H1 (cell line): ENCODE measurements at regions not wholly inside any gene's neighbourhood (a gene's known extent, or its start where the extent isn't known, plus 50 kb on each side); places are given as distances from the start of the nearest gene placed in this dataset.

ENCODE experiments used
- CTCF ChIA-PET: fragments of 300-600 bp; sonication (Branson Sonifier 250); formaldehyde crosslinking; loops from one replicate; lab custom pipeline; 2021; ENCODE audit not compliant: partially characterized antibody; lab: Charles Lee
- POLR2A ChIA-PET: fragments of 300-600 bp; sonication (Branson Sonifier 250); formaldehyde crosslinking; loops from one replicate; lab custom pipeline; 2021; ENCODE audit warnings: inconsistent platforms; ENCODE audit not compliant: partially characterized antibody; lab: Charles Lee
- DNase-seq, 2 experiments: peaks; one replicate each; pipeline versions ENCODE4 v3.0.0 to v3.0.0-alpha.2; 2010 to 2022; ENCODE audit warnings: low spot score in 2 of 2, low read depth in 1 of 2, mixed read lengths in 1 of 2
- FAIRE-seq: peaks from 2 replicates; lab custom pipeline; 2011; peaks lifted over from hg19 to GRCh38; lab: Jason Lieb, UNC
- H2AFZ ChIP-seq: 2 replicates; pipeline ENCODE4 v1.8.1; 2012; ENCODE audit warnings: low read length, inconsistent platforms
- H2AK5ac ChIP-seq: 2 replicates; pipeline ENCODE4 v1.6.1; 2013; ENCODE audit warnings: low read depth, low read length
- H2BK120ac ChIP-seq: replicated peaks from 2 replicates; pipeline ENCODE3; 2013; ENCODE audit warnings: low read depth, low read length, inconsistent platforms
- H2BK12ac ChIP-seq: 2 replicates; pipeline ENCODE4 v1.6.1; 2013; ENCODE audit warnings: low read depth, low read length
- H2BK15ac ChIP-seq: 2 replicates; pipeline ENCODE4 v1.6.1; 2013; ENCODE audit warnings: low read length
- H2BK20ac ChIP-seq: 2 replicates; pipeline ENCODE4 v1.6.1; 2013; ENCODE audit warnings: low read length
- H2BK5ac ChIP-seq: 2 replicates; pipeline ENCODE4 v1.6.1; 2013; ENCODE audit warnings: low read depth, low read length
- H3K14ac ChIP-seq: 2 replicates; pipeline ENCODE4 v1.6.1; 2013; ENCODE audit warnings: inconsistent platforms; ENCODE audit not compliant: insufficient read length
- H3K18ac ChIP-seq: 2 replicates; pipeline ENCODE4 v1.6.1; 2013; ENCODE audit warnings: low read length; ENCODE audit errors: extremely low read depth
- H3K23ac ChIP-seq: 2 replicates; pipeline ENCODE4 v1.6.1; 2013; ENCODE audit warnings: inconsistent platforms; ENCODE audit not compliant: insufficient read length
- H3K23me2 ChIP-seq: 2 replicates; pipeline ENCODE4 v1.6.1; 2013; ENCODE audit warnings: low read depth, low read length
- H3K27ac ChIP-seq: 2 replicates; pipeline ENCODE4 v1.6.1; 2011; ENCODE audit warnings: low read depth, low read length, inconsistent platforms
- H3K27me3 ChIP-seq, 4 experiments: replicated peaks in 1 of 4; 1 replicate in 1 of 4; 2 replicates in 3 of 4; pipeline versions ENCODE4 v1.6.1 to v1.8.1; 2011 to 2013; ENCODE audit warnings: low read length in 3 of 4, mild to moderate bottlenecking in 3 of 4, inconsistent platforms in 2 of 4, mixed read lengths in 2 of 4, moderate library complexity in 1 of 4; ENCODE audit not compliant: control insufficient read depth in 3 of 4, insufficient read depth in 3 of 4; ENCODE audit errors: extremely low read depth in 1 of 4
- H3K36me3 ChIP-seq, 4 experiments: 2 replicates each; pipeline versions ENCODE4 v1.6.1 to v1.8.1; 2011 to 2013; ENCODE audit warnings: mild to moderate bottlenecking in 4 of 4, low read length in 3 of 4, moderate library complexity in 2 of 4, control low read depth in 1 of 4, inconsistent platforms in 1 of 4; ENCODE audit not compliant: insufficient read depth in 4 of 4, control insufficient read depth in 2 of 4
- H3K4ac ChIP-seq: replicated peaks from 2 replicates; pipeline ENCODE3; 2013; ENCODE audit warnings: low read length, low read depth, mixed read lengths, inconsistent platforms; ENCODE audit not compliant: insufficient read length
- H3K4me1 ChIP-seq, 4 experiments: replicated peaks in 1 of 4; 1 replicate in 1 of 4; 2 replicates in 3 of 4; pipeline versions ENCODE4 v1.6.1 to v1.8.1; 2011 to 2013; ENCODE audit warnings: low read length in 3 of 4, inconsistent platforms in 2 of 4, mixed read lengths in 1 of 4; ENCODE audit not compliant: insufficient read depth in 4 of 4, control insufficient read depth in 3 of 4
- H3K4me2 ChIP-seq, 2 experiments: 2 replicates each; pipeline versions ENCODE4 v1.6.1 to v1.8.1; 2011 to 2013; ENCODE audit warnings: low read depth in 2 of 2, low read length in 2 of 2, control low read depth in 1 of 2, inconsistent platforms in 1 of 2, mild to moderate bottlenecking in 1 of 2; ENCODE audit not compliant: insufficient read depth in 1 of 2
- H3K4me3 ChIP-seq, 4 experiments: fragments of 200-600, 300-600 bp in 1 of 4; sonication (generic), shearing (Covaris generic), sonication (Bioruptor Twin) in 1 of 4; 2 replicates each; pipeline versions ENCODE4 v1.5.1 to v1.8.1; 2011 to 2016; ENCODE audit warnings: low read length in 4 of 4, low read depth in 3 of 4, control low read depth in 2 of 4, inconsistent platforms in 2 of 4, mild to moderate bottlenecking in 2 of 4, mixed read lengths in 1 of 4, moderate library complexity in 1 of 4; ENCODE audit not compliant: insufficient read depth in 2 of 4; ENCODE audit errors: extremely low read depth in 1 of 4
- H3K56ac ChIP-seq: replicated peaks from 2 replicates; pipeline ENCODE3; 2013; ENCODE audit warnings: low read depth, mild to moderate bottlenecking, mixed read lengths, low read length, inconsistent platforms; ENCODE audit not compliant: insufficient read length
- H3K79me1 ChIP-seq: 2 replicates; pipeline ENCODE4 v1.6.1; 2013; ENCODE audit warnings: low read depth, low read length, control low read depth
- H3K79me2 ChIP-seq, 2 experiments: 2 replicates each; pipeline versions ENCODE4 v1.6.1 to v1.8.1; 2012 to 2013; ENCODE audit warnings: low read length in 2 of 2, mild to moderate bottlenecking in 2 of 2, inconsistent platforms in 1 of 2; ENCODE audit not compliant: insufficient read depth in 2 of 2, control insufficient read depth in 1 of 2
- H3K9ac ChIP-seq, 4 experiments: replicated peaks in 1 of 4; 1 replicate in 1 of 4; 2 replicates in 3 of 4; pipeline versions ENCODE4 v1.6.1 to v1.8.1; 2011 to 2013; ENCODE audit warnings: low read depth in 3 of 4, low read length in 3 of 4, control low read depth in 2 of 4, mild to moderate bottlenecking in 2 of 4, moderate library complexity in 2 of 4, inconsistent platforms in 1 of 4; ENCODE audit errors: extremely low read depth in 1 of 4
- H3K9me3 ChIP-seq, 2 experiments: 2 replicates each; pipeline versions ENCODE4 v1.6.1 to v1.8.1; 2012 to 2013; ENCODE audit warnings: mild to moderate bottlenecking in 2 of 2, moderate library complexity in 2 of 2, control low read depth in 1 of 2, inconsistent platforms in 1 of 2, low read depth in 1 of 2, low read length in 1 of 2, mixed read lengths in 1 of 2; ENCODE audit not compliant: insufficient read depth in 2 of 2
- H4K20me1 ChIP-seq, 2 experiments: replicated peaks in 1 of 2; 2 replicates each; pipeline versions ENCODE3 to v1.8.1; 2011 to 2013; ENCODE audit warnings: inconsistent platforms in 2 of 2, low read length in 2 of 2, mild to moderate bottlenecking in 1 of 2; ENCODE audit not compliant: insufficient read depth in 2 of 2, control insufficient read depth in 1 of 2
- H4K5ac ChIP-seq: 2 replicates; pipeline ENCODE4 v1.6.1; 2013; ENCODE audit warnings: low read length, low read depth, mixed read lengths, inconsistent platforms; ENCODE audit not compliant: insufficient read length
- H4K8ac ChIP-seq: 2 replicates; pipeline ENCODE4 v1.8.0; 2013; ENCODE audit warnings: mild to moderate bottlenecking, moderate library complexity, low read length, inconsistent platforms; ENCODE audit not compliant: insufficient read depth; ENCODE audit errors: extremely low read depth
- H4K91ac ChIP-seq: replicated peaks from 2 replicates; pipeline ENCODE3; 2013; ENCODE audit warnings: low read length, mixed read lengths, inconsistent platforms; ENCODE audit not compliant: insufficient read length
- FOSL1 ChIP-seq: IDR thresholded peaks from 2 replicates; pipeline ENCODE4 v1.6.1; 2011; ENCODE audit warnings: mild to moderate bottlenecking, low read depth, low read length, moderate library complexity; ENCODE audit not compliant: insufficient read depth
- WGBS, 2 experiments: shearing (Covaris generic) in 1 of 2; methylation state at CpG; one replicate each; pipeline versions ENCODE4 v1.1.6 to v1.1.7; 2013 to 2015; ENCODE audit warnings: low lambda C conversion rate in 2 of 2, mixed read lengths in 2 of 2, inconsistent platforms in 1 of 2, low coverage in 1 of 2, missing lambda C conversion rate in 1 of 2; ENCODE audit not compliant: insufficient replicate concordance in 2 of 2, insufficient coverage in 1 of 2, insufficient read length in 1 of 2; ENCODE audit errors: extremely low coverage in 1 of 2, missing lambda C conversion rate in 1 of 2; 5-methylcytosine and 5-hydroxymethylcytosine counted together

- Histone ChIP-seq H3K4me3 (no peak overlapping the region), H3K18ac (no peak overlapping the region), H3K36me3 (no peaks in the 10 kb centered on the region), H2AK5ac (no peak overlapping the region)
- CTCF ChIA-PET: interaction anchor here (1.3 kb wide), 1 partner anchor 10 kb away, joined by 4 read pairs; no protein-coding TSS in a partner anchor
- no peak for TF ChIP-seq FOSL1
- TF ChIP-seq, all 59 proteins: peak for 0
- WGBS, 2 experiments: 50% methylated on average over 1 of the region's 1 CpG; no CpG with 5 or more reads in 1 of the 2 experiments
- Histone ChIP-seq H2BK15ac (no peak overlapping the region), H3K9me3 (no peaks in the 10 kb centered on the region), H2BK120ac (no peak overlapping the region), H3K4me1 (peaks cover 0 to 3% (median 0%) of the 10 kb centered on the region in 4 experiments; a peak in 1 of 7 replicates), H2BK12ac (no peak overlapping the region), H3K27ac (no peak overlapping the region), H2AFZ (no peak overlapping the region), H4K91ac (no peak overlapping the region), H3K4me2 (no peak overlapping the region), H2BK20ac (no peak overlapping the region), H4K20me1 (no peaks in the 10 kb centered on the region), H4K5ac (no peak overlapping the region), H3K9ac (no peak overlapping the region), H3K56ac (no peak overlapping the region), H3K4ac (no peak overlapping the region), H3K79me2 (no peaks in the 10 kb centered on the region), H3K79me1 (no peaks in the 10 kb centered on the region), H3K14ac (no peak overlapping the region), H3K23ac (no peak overlapping the region), H2BK5ac (no peak overlapping the region), H4K8ac (no peak overlapping the region), H3K23me2 (no peaks in the 10 kb centered on the region), H3K27me3 (peaks cover 0 to 1% (median 0%) of the 10 kb centered on the region in 4 experiments; a peak in 1 of 7 replicates)
- POLR2A ChIA-PET: no interaction called here
- no peak for DNase-seq
- peak; percentile 7 for FAIRE-seq
Observed at GRCh38 chr16:59201821-59202220, 467.7 kb upstream of the GOT2 start.
